Panc1 (cell line): ENCODE measurements at regions not wholly inside any gene's neighbourhood (a gene's known extent, or its start where the extent isn't known, plus 50 kb on each side); places are given as distances from the start of the nearest gene placed in this dataset.

ENCODE experiments used
- ATAC-seq: fragments of 200-7000 bp; cut with Tn5 transposase; 2 replicates; pipeline ENCODE4 v1.9.1; 2020; ENCODE audit warnings: mild to moderate bottlenecking, moderate library complexity
- BruUV-seq: library from RNA; stranded (reverse); fragments of 400-500 nt; replicated peaks from 2 replicates; lab custom pipeline; 2021; lab: Mats Ljungman, UMichigan
- CTCF ChIA-PET: fragments of 300-600 bp; sonication (Branson Sonifier 250); formaldehyde crosslinking; loops from one replicate; lab custom pipeline; 2022; ENCODE audit warnings: antibody characterized with exemption; lab: Charles Lee
- POLR2A ChIA-PET: fragments of 300-600 bp; sonication (Branson Sonifier 250); formaldehyde crosslinking; loops from one replicate; lab custom pipeline; 2022; ENCODE audit warnings: antibody characterized with exemption; lab: Charles Lee
- DNase-seq: peaks from one replicate; pipeline ENCODE4 v3.0.0-alpha.2; 2010; ENCODE audit warnings: low read depth, low spot score
- H3K27ac ChIP-seq: 2 replicates; pipeline ENCODE4 v1.5.1; 2011; ENCODE audit warnings: mild to moderate bottlenecking, low read length, inconsistent platforms
- H3K27me3 ChIP-seq: fragments of 200-500 bp; sonication (Bioruptor generic); 2 replicates; pipeline ENCODE4 v1.6.0; 2014; ENCODE audit warnings: low read length, inconsistent platforms; ENCODE audit not compliant: control insufficient read depth, insufficient read depth
- H3K36me3 ChIP-seq: fragments of 200-500 bp; sonication (Bioruptor generic); 2 replicates; pipeline ENCODE4 v1.5.1; 2014; ENCODE audit warnings: inconsistent platforms, mild to moderate bottlenecking, low read length, moderate library complexity; ENCODE audit not compliant: control insufficient read depth, insufficient read depth
- H3K4me1 ChIP-seq: 2 replicates; pipeline ENCODE4 v1.5.1; 2011; ENCODE audit warnings: inconsistent platforms, mild to moderate bottlenecking, low read length, moderate library complexity; ENCODE audit not compliant: control insufficient read depth, insufficient read depth
- H3K4me3 ChIP-seq, 2 experiments: 2 replicates each; pipeline ENCODE4 v1.5.1; 2011 to 2012; ENCODE audit warnings: low read depth in 2 of 2, low read length in 2 of 2, mild to moderate bottlenecking in 2 of 2, inconsistent platforms in 1 of 2, moderate library complexity in 1 of 2
- H3K9me3 ChIP-seq: fragments of 200-500 bp; sonication (Bioruptor generic); 2 replicates; pipeline ENCODE4 v1.5.1; 2014; ENCODE audit warnings: low read depth, mild to moderate bottlenecking, inconsistent platforms, low read length, moderate library complexity; ENCODE audit not compliant: control insufficient read depth, insufficient read depth
- POLR2AphosphoS5 ChIP-seq: IDR thresholded peaks from 2 replicates; pipeline ENCODE4 v1.6.1; 2012; ENCODE audit warnings: mild to moderate bottlenecking, low read depth, low read length, moderate library complexity
- SIN3A ChIP-seq: IDR thresholded peaks from 2 replicates; pipeline ENCODE4 v1.6.1; 2012; ENCODE audit warnings: low read depth, mild to moderate bottlenecking, low read length, moderate library complexity, borderline replicate concordance; ENCODE audit not compliant: insufficient read depth
- TCF7L2 ChIP-seq: IDR thresholded peaks from 2 replicates; pipeline ENCODE4 v1.6.1; 2011; ENCODE audit warnings: mild to moderate bottlenecking, low read depth, low read length, inconsistent platforms
- in situ Hi-C: cut with HindIII; loops from 2 replicates; pipeline ENCODE4 v1.10.0; 2016; ENCODE audit warnings: low sequenced_read_pairs, low pct_unique_long_range_greater_than_20kb
- intact Hi-C: fragments of 100-400 bp; cut with micrococcal nuclease; formaldehyde crosslinking; loops from one replicate; pipeline ENCODE4 v1.10.0; 2022; ENCODE audit not compliant: unreplicated experiment
- TF ChIP-seq, protein P1 (sequence below), 2 experiments: IDR thresholded peaks; 2 replicates each; pipeline ENCODE4 v1.6.1; 2011 to 2012; ENCODE audit warnings: low read depth in 2 of 2, control low read depth in 1 of 2, low read length in 1 of 2, mild to moderate bottlenecking in 1 of 2, moderate library complexity in 1 of 2; ENCODE audit not compliant: insufficient read depth in 1 of 2
- TF ChIP-seq, protein P2 (sequence below): fragments of 450-650 bp; IDR thresholded peaks from 2 replicates; pipeline ENCODE4 v1.5.1; 2017; ENCODE audit warnings: mild to moderate bottlenecking

DNA sequence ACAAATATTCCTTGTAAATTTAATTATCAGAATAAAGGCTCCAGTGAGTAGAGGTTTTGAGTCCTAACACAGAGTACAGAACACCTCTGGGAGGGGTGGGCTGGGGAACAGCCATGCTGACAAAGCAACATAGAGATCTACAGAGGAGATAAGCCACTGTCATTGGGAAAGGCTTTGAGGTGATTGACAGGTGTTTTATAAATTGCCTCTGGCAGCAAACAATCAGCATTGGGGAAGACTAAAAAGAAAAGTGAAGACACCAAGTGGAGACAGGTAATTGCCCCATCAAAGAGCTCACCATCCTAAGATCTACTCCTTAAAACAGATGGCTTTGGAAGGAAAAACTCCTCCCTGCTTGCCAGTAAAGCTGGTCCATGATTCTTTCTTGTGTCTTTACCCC is 189.7 kb upstream of the TLE4 start:
- no peaks in the 10 kb centered on the region for H3K27me3 ChIP-seq
- H3K36me3 ChIP-seq: no peaks in the 10 kb centered on the region
- TF ChIP-seq POLR2AphosphoS5: no peak
- H3K9me3 ChIP-seq: no peaks in the 10 kb centered on the region
- DNase-seq (no peak), ATAC-seq (no peak)
- in situ Hi-C loops: no loop called here
- ChIA-PET POLR2A (no interaction called here), CTCF (no interaction called here)
- no peak overlapping the region for H3K4me3 ChIP-seq
- BruUV-seq: no TSS peak
- no peaks in the 10 kb centered on the region for H3K4me1 ChIP-seq
- H3K27ac ChIP-seq: no peak overlapping the region
- intact Hi-C loops: no loop called here

DNA sequence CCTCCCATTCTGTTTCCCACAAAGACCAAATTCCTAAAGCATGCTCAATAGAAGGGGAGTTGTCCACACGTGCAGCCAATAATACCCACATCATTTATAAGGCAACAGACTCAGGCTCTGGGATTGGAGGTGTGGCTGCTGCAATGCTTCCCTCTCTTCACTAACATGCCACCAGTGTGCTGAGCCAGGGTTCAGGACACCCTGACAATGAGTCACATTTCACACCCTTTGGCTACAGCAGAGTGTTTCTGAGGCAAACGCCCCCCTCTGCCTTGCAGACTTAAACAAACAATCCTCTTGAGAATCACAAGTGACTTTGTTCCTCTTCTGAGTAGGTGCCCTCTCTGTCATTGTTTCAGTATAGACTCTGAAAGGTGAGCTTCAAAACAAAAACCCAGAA is 189.3 kb upstream of the TLE4 start:
- no peak for ATAC-seq
- POLR2A ChIA-PET: no interaction called here
- Histone ChIP-seq H3K9me3 (no peaks in the 10 kb centered on the region), H3K4me1 (no peaks in the 10 kb centered on the region), H3K27ac (no peak overlapping the region), H3K36me3 (no peaks in the 10 kb centered on the region), H3K27me3 (no peaks in the 10 kb centered on the region), H3K4me3 (no peak overlapping the region)
- CTCF ChIA-PET: no interaction called here
- no TSS peak for BruUV-seq
- no peak for DNase-seq
- TF ChIP-seq, protein P1, sequence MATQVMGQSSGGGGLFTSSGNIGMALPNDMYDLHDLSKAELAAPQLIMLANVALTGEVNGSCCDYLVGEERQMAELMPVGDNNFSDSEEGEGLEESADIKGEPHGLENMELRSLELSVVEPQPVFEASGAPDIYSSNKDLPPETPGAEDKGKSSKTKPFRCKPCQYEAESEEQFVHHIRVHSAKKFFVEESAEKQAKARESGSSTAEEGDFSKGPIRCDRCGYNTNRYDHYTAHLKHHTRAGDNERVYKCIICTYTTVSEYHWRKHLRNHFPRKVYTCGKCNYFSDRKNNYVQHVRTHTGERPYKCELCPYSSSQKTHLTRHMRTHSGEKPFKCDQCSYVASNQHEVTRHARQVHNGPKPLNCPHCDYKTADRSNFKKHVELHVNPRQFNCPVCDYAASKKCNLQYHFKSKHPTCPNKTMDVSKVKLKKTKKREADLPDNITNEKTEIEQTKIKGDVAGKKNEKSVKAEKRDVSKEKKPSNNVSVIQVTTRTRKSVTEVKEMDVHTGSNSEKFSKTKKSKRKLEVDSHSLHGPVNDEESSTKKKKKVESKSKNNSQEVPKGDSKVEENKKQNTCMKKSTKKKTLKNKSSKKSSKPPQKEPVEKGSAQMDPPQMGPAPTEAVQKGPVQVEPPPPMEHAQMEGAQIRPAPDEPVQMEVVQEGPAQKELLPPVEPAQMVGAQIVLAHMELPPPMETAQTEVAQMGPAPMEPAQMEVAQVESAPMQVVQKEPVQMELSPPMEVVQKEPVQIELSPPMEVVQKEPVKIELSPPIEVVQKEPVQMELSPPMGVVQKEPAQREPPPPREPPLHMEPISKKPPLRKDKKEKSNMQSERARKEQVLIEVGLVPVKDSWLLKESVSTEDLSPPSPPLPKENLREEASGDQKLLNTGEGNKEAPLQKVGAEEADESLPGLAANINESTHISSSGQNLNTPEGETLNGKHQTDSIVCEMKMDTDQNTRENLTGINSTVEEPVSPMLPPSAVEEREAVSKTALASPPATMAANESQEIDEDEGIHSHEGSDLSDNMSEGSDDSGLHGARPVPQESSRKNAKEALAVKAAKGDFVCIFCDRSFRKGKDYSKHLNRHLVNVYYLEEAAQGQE (IDR thresholded peaks at IDR 0.05; ENCODE audit: insufficient read depth in 1 of 2, low read depth in 2 of 2, low read length in 1 of 2): no peak
- TF ChIP-seq TCF7L2 (no peak), POLR2AphosphoS5 (no peak), SIN3A (no peak)
- TF ChIP-seq, protein P2, sequence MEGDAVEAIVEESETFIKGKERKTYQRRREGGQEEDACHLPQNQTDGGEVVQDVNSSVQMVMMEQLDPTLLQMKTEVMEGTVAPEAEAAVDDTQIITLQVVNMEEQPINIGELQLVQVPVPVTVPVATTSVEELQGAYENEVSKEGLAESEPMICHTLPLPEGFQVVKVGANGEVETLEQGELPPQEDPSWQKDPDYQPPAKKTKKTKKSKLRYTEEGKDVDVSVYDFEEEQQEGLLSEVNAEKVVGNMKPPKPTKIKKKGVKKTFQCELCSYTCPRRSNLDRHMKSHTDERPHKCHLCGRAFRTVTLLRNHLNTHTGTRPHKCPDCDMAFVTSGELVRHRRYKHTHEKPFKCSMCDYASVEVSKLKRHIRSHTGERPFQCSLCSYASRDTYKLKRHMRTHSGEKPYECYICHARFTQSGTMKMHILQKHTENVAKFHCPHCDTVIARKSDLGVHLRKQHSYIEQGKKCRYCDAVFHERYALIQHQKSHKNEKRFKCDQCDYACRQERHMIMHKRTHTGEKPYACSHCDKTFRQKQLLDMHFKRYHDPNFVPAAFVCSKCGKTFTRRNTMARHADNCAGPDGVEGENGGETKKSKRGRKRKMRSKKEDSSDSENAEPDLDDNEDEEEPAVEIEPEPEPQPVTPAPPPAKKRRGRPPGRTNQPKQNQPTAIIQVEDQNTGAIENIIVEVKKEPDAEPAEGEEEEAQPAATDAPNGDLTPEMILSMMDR: no peak
- intact Hi-C loops (no loop called here), in situ Hi-C loops (no loop called here)

DNA sequence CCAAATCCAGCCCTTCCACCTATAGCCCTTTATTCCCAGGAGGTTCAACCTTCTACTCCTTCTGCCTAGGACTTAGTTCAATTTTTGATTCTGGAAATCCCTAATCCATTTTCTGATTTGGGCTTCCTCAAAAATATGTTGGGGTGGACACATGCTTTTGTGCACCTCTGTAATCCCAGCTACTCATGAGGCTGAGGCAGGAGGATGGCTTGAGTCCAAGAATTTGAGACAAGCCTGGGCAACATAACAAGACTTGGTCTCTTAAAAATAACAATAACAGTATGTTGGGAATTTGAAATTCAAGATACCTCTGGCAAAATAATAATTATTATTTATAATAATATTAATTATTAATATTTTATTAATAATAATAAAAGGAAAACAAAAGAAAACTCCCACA is 188.7 kb upstream of the TLE4 start:
- Histone ChIP-seq H3K27ac (no peak overlapping the region), H3K9me3 (no peaks in the 10 kb centered on the region), H3K4me3 (no peak overlapping the region), H3K36me3 (no peaks in the 10 kb centered on the region), H3K27me3 (no peaks in the 10 kb centered on the region), H3K4me1 (no peaks in the 10 kb centered on the region)
- CTCF ChIA-PET: no interaction called here
- DNase-seq: no peak
- no TSS peak for BruUV-seq
- POLR2A ChIA-PET: no interaction called here
- TF ChIP-seq POLR2AphosphoS5: no peak
- ATAC-seq: no peak
- intact Hi-C loops (no loop called here), in situ Hi-C loops (no loop called here)
